ENCODE measurements at regions not wholly inside any gene's neighbourhood (a gene's known extent, or its start where the extent isn't known, plus 50 kb on each side); places are given as distances from the start of the nearest gene placed in this dataset.
"Not testable (repeated sequence)": the region's sequence is repeated elsewhere in the genome, so short reads cannot be mapped to it uniquely, and the experiment has no call there.

DNA sequence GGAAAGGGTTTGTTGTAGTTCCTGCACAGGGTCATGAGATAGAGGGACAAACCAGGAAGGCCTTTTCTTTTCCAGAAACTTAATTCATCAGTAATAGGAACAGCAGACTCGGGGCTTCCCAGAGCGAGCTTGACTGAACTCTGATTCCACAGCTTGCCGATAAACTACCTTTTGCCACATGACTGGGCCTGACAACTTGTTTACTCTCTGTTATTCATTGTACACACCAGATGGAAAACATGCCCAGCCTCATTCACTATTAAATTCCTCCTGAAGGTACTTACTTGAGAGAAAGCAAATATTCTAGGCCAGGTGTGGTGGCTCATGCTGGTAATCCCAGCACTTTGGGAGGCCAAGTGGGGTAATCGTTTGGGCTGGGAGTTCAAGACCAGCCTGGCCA lies 77.1 kb upstream of the FGFR2 start:
- CTCF ChIA-PET, result no interaction called here
- Mint-ChIP-seq H3K4me1 (ENCODE audit: low read depth) (no peaks in the 10 kb centered on the region), H3K27me3 (peaks cover 3% of the 10 kb centered on the region), H3K4me3 (no peak overlapping the region), H3K27ac (no peak overlapping the region), H3K36me3 (ENCODE audit: low read depth) (no peaks in the 10 kb centered on the region), H3K9me3 (no peaks in the 10 kb centered on the region)
- POLR2A ChIA-PET, result no interaction called here
- intact Hi-C loops (cut with micrococcal nuclease), result no loop called here
- TF ChIP-seq, protein P1, sequence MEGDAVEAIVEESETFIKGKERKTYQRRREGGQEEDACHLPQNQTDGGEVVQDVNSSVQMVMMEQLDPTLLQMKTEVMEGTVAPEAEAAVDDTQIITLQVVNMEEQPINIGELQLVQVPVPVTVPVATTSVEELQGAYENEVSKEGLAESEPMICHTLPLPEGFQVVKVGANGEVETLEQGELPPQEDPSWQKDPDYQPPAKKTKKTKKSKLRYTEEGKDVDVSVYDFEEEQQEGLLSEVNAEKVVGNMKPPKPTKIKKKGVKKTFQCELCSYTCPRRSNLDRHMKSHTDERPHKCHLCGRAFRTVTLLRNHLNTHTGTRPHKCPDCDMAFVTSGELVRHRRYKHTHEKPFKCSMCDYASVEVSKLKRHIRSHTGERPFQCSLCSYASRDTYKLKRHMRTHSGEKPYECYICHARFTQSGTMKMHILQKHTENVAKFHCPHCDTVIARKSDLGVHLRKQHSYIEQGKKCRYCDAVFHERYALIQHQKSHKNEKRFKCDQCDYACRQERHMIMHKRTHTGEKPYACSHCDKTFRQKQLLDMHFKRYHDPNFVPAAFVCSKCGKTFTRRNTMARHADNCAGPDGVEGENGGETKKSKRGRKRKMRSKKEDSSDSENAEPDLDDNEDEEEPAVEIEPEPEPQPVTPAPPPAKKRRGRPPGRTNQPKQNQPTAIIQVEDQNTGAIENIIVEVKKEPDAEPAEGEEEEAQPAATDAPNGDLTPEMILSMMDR (IDR thresholded peaks at IDR 0.05), result no peak
- DNase-seq (no peak), ATAC-seq (no peak)

DNA sequence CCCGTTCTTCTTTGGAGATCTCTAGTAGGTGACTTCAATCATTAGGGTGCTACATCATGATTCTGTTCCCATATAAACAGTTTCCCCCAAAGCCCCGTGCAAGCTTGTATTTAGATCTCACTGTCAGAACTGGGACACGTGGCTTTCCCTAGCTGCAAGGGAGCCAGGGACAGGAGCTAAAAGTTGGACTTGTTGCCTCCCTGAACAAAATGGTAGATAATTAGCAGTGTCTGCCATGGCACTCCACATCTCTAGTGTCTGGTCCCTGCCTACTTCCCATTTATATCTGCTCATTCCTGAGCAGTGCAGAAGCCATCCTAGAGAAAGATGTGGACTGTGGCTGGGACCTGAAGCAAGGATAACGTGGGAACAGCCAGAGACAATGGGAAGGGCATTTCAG lies 76.6 kb upstream of the FGFR2 start:
- intact Hi-C loops (cut with micrococcal nuclease), result no loop called here
- Mint-ChIP-seq H3K27me3 (peaks cover 3% of the 10 kb centered on the region), H3K4me1 (ENCODE audit: low read depth) (no peaks in the 10 kb centered on the region), H3K36me3 (ENCODE audit: low read depth) (no peaks in the 10 kb centered on the region), H3K9me3 (no peaks in the 10 kb centered on the region), H3K27ac (no peak overlapping the region), H3K4me3 (no peak overlapping the region)
- ChIA-PET POLR2A (no interaction called here), CTCF (no interaction called here)
- ATAC-seq, result no peak
- TF ChIP-seq, protein P1 (IDR thresholded peaks at IDR 0.05), result no peak
- no peak for DNase-seq

GRCh38 chr10:121672733-121673132 lies 74.5 kb upstream of the FGFR2 start:
- Mint-ChIP-seq H3K4me1 (ENCODE audit: low read depth) (no peaks in the 10 kb centered on the region), H3K27ac (no peak overlapping the region), H3K27me3 (peaks cover 9% of the 10 kb centered on the region), H3K4me3 (no peak overlapping the region), H3K36me3 (ENCODE audit: low read depth) (no peaks in the 10 kb centered on the region), H3K9me3 (no peaks in the 10 kb centered on the region)
- POLR2A ChIA-PET, result no interaction called here
- TF ChIP-seq, protein P1 (IDR thresholded peaks at IDR 0.05), result no peak
- ATAC-seq (no peak), DNase-seq (no peak)
- CTCF ChIA-PET, result no interaction called here
- intact Hi-C loops (cut with micrococcal nuclease), result no loop called here

GRCh38 chr10:121669840-121670239 lies 71.6 kb upstream of the FGFR2 start:
- H3K27ac Mint-ChIP-seq; intact Hi-C loops (cut with micrococcal nuclease); H3K4me3 Mint-ChIP-seq; CTCF ChIA-PET; DNase-seq; POLR2A ChIA-PET; ATAC-seq; H3K4me1 Mint-ChIP-seq (ENCODE audit: low read depth); H3K9me3 Mint-ChIP-seq; H3K36me3 Mint-ChIP-seq (ENCODE audit: low read depth): not testable (repeated sequence)
- H3K27me3 Mint-ChIP-seq, result peaks cover 11% of the 10 kb centered on the region

DNA sequence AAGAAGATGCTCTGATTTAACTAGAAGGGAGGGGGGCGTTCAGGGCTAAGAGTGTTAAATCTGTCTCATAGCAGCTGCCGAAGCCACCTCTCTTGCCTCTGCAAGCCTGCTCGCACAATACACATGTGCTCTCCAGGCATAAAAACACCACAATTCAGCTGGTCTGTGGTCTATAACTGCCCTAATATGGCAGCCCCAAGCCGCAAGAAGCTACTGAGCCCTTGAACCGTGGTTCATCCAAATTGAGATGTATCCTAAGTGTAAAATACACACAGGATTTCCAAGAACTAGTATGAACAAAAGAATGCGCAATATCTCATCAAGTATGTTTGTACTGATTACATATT lies 70.8 kb upstream of the FGFR2 start:
- H3K4me1 Mint-ChIP-seq (ENCODE audit: low read depth), result no peaks in the 10 kb centered on the region
- ATAC-seq (no peak), DNase-seq (no peak)
- TF ChIP-seq, protein P1 (IDR thresholded peaks at IDR 0.05), result no peak
- H3K36me3 Mint-ChIP-seq (ENCODE audit: low read depth), result no peaks in the 10 kb centered on the region
- CTCF ChIA-PET, result no interaction called here
- no peak overlapping the region for H3K4me3 Mint-ChIP-seq
- H3K27me3 Mint-ChIP-seq, result peaks cover 11% of the 10 kb centered on the region
- intact Hi-C loops (cut with micrococcal nuclease), result no loop called here
- no peaks in the 10 kb centered on the region for H3K9me3 Mint-ChIP-seq
- no peak overlapping the region for H3K27ac Mint-ChIP-seq
- POLR2A ChIA-PET, result no interaction called here

GRCh38 chr10:121668314-121669027 lies 70.2 kb upstream of the FGFR2 start:
- no peaks in the 10 kb centered on the region for H3K36me3 Mint-ChIP-seq (ENCODE audit: low read depth)
- intact Hi-C loops (cut with micrococcal nuclease), result no loop called here
- ATAC-seq, result no peak
- no peak for DNase-seq
- H3K27me3 Mint-ChIP-seq, result peaks cover 11% of the 10 kb centered on the region
- no peaks in the 10 kb centered on the region for H3K4me1 Mint-ChIP-seq (ENCODE audit: low read depth)
- H3K27ac Mint-ChIP-seq, result no peak overlapping the region
- TF ChIP-seq, protein P1 (IDR thresholded peaks at IDR 0.05), result no peak
- ChIA-PET CTCF (no interaction called here), POLR2A (no interaction called here)
- no peaks in the 10 kb centered on the region for H3K9me3 Mint-ChIP-seq
- H3K4me3 Mint-ChIP-seq, result no peak overlapping the region
